ENCODE measurements at regions not wholly inside any gene's neighbourhood (a gene's known extent, or its start where the extent isn't known, plus 50 kb on each side); places are given as distances from the start of the nearest gene placed in this dataset.

DNA sequence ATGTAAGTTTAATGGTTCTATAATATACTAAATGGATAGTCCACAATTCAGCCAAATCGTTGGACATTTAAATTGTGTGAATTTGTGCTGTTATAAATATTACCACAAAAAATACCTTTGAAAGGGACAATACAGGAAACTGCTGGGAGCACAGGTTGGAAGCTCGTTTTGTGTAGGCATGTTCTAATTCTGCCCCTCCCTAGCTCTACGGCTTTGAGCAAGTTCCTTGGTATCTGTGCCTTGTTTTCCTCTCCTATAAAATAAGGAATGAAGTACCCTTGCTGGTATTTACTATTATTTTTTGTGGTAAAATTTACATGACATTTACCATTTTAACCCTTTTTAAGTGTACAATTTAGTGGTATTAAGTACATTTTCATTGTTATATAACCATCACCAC is 102.6 kb upstream of the SLC7A1 start:
- TF ChIP-seq, protein P1, sequence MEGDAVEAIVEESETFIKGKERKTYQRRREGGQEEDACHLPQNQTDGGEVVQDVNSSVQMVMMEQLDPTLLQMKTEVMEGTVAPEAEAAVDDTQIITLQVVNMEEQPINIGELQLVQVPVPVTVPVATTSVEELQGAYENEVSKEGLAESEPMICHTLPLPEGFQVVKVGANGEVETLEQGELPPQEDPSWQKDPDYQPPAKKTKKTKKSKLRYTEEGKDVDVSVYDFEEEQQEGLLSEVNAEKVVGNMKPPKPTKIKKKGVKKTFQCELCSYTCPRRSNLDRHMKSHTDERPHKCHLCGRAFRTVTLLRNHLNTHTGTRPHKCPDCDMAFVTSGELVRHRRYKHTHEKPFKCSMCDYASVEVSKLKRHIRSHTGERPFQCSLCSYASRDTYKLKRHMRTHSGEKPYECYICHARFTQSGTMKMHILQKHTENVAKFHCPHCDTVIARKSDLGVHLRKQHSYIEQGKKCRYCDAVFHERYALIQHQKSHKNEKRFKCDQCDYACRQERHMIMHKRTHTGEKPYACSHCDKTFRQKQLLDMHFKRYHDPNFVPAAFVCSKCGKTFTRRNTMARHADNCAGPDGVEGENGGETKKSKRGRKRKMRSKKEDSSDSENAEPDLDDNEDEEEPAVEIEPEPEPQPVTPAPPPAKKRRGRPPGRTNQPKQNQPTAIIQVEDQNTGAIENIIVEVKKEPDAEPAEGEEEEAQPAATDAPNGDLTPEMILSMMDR (conservative IDR thresholded peaks at IDR 0.05; ENCODE audit: low read length) = no peak
- no peak for TF ChIP-seq EZH2phosphoT487 (IDR thresholded peaks at IDR 0.05; ENCODE audit: borderline replicate concordance, low read depth, low read length)

Measured in OCI-LY7 (cell line).